ENCODE measurements at regions not wholly inside any gene's neighbourhood (a gene's known extent, or its start where the extent isn't known, plus 50 kb on each side); places are given as distances from the start of the nearest gene placed in this dataset.

DNA sequence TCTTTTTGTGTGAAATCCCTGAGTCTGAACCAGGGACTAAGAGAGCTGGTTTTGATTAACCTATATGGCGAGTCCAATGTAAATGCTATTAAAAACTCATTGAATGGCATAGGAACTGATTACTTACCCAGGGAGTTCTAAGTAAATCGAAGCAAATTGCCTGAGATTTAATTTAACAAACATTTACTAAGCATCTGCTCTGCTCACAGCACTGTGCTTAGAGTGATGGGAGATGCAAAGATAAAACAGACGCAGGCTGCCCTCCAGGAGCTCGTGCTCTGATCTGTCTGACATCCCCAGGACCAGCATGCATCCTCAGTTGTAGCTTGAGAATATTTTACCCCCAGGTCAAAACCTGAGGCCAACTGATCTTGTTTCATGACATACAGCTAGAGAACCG is 247.9 kb downstream of the NR2F2 start:
- Histone ChIP-seq H3K27me3 (no peaks in the 10 kb centered on the region), H3K4me3 (no peak overlapping the region), H3K36me3 (no peaks in the 10 kb centered on the region), H3K4me1 (no peaks in the 10 kb centered on the region), H3K9me3 (no peaks in the 10 kb centered on the region), H3K27ac (no peak overlapping the region)
- DNase-seq (ENCODE audit: low spot score in 2 of 2) = no peak
- intact Hi-C loops (cut with DNase I) = no loop called here
- TF ChIP-seq, protein P1, sequence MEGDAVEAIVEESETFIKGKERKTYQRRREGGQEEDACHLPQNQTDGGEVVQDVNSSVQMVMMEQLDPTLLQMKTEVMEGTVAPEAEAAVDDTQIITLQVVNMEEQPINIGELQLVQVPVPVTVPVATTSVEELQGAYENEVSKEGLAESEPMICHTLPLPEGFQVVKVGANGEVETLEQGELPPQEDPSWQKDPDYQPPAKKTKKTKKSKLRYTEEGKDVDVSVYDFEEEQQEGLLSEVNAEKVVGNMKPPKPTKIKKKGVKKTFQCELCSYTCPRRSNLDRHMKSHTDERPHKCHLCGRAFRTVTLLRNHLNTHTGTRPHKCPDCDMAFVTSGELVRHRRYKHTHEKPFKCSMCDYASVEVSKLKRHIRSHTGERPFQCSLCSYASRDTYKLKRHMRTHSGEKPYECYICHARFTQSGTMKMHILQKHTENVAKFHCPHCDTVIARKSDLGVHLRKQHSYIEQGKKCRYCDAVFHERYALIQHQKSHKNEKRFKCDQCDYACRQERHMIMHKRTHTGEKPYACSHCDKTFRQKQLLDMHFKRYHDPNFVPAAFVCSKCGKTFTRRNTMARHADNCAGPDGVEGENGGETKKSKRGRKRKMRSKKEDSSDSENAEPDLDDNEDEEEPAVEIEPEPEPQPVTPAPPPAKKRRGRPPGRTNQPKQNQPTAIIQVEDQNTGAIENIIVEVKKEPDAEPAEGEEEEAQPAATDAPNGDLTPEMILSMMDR (IDR thresholded peaks at IDR 0.05) = no peak

DNA sequence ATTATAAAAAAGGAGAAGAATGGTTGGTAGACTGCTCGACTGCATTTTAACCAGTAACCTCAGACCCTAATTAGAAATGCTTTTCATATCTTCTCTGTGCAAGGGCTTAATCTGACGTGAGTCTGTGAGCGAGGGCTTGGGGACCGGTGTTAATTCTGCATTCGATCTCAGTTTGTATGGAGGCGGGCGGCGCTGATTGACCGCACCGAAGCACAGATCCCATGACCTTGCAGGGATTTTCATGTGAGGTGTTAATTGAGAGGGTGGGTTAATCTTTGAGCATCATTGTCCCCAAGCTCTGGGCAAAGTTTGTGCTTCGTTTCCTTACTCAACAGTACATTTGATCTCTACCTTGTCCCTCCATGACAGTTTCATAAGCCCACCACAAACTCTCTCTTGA is 250.9 kb downstream of the NR2F2 start:
- H3K27me3 ChIP-seq = no peaks in the 10 kb centered on the region
- no peaks in the 10 kb centered on the region for H3K36me3 ChIP-seq
- DNase-seq (ENCODE audit: low spot score in 2 of 2) = no peak
- H3K27ac ChIP-seq = no peak overlapping the region
- H3K9me3 ChIP-seq = no peaks in the 10 kb centered on the region
- H3K4me1 ChIP-seq = no peaks in the 10 kb centered on the region
- TF ChIP-seq, protein P1 (IDR thresholded peaks at IDR 0.05) = no peak
- intact Hi-C loops (cut with DNase I) = loop anchor here (10.0 kb wide), 1 partner anchor 217 kb away; no protein-coding TSS in a partner anchor
- no peak overlapping the region for H3K4me3 ChIP-seq

DNA sequence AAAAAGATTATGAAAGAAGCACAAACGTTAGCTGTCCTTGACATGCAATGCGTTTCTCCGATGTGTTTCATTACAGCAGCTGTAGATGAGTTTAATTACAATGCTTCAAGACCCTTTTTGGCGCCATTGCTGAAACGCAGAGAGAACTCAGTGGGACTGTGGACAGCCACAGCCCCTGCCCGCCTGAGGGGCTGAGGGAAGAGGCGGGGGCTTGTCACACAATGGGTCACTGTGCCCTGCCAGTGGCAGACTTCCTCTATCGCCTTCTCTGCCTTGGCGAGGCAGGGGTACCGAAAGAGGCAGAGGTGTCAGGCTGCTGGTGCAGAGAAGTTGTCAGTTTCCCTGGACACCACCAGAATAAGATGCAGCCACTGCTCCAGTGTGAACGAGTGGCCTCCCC is 252.0 kb downstream of the NR2F2 start:
- no peak for DNase-seq (ENCODE audit: low spot score in 2 of 2)
- H3K9me3 ChIP-seq = no peaks in the 10 kb centered on the region
- intact Hi-C loops (cut with DNase I) = loop anchor here (10.0 kb wide), 1 partner anchor 218 kb away; no protein-coding TSS in a partner anchor
- no peaks in the 10 kb centered on the region for H3K36me3 ChIP-seq
- H3K4me3 ChIP-seq = no peak overlapping the region
- H3K27me3 ChIP-seq = no peaks in the 10 kb centered on the region
- no peaks in the 10 kb centered on the region for H3K4me1 ChIP-seq
- TF ChIP-seq, protein P1 (IDR thresholded peaks at IDR 0.05) = no peak
- no peak overlapping the region for H3K27ac ChIP-seq

- Histone ChIP-seq H3K9me3 (no peaks in the 10 kb centered on the region), H3K36me3 (no peaks in the 10 kb centered on the region), H3K4me1 (no peaks in the 10 kb centered on the region), H3K4me3 (no peak overlapping the region), H3K27ac (no peak overlapping the region), H3K27me3 (no peaks in the 10 kb centered on the region)
- DNase-seq (ENCODE audit: low spot score in 2 of 2) = no peak
- intact Hi-C loops (cut with DNase I) = loop anchor here (10.0 kb wide), 1 partner anchor 219 kb away; no protein-coding TSS in a partner anchor
- TF ChIP-seq, protein P1 (IDR thresholded peaks at IDR 0.05) = no peak
Measured at GRCh38 chr15:96583671-96584070, 253.2 kb downstream of the NR2F2 start.

DNA sequence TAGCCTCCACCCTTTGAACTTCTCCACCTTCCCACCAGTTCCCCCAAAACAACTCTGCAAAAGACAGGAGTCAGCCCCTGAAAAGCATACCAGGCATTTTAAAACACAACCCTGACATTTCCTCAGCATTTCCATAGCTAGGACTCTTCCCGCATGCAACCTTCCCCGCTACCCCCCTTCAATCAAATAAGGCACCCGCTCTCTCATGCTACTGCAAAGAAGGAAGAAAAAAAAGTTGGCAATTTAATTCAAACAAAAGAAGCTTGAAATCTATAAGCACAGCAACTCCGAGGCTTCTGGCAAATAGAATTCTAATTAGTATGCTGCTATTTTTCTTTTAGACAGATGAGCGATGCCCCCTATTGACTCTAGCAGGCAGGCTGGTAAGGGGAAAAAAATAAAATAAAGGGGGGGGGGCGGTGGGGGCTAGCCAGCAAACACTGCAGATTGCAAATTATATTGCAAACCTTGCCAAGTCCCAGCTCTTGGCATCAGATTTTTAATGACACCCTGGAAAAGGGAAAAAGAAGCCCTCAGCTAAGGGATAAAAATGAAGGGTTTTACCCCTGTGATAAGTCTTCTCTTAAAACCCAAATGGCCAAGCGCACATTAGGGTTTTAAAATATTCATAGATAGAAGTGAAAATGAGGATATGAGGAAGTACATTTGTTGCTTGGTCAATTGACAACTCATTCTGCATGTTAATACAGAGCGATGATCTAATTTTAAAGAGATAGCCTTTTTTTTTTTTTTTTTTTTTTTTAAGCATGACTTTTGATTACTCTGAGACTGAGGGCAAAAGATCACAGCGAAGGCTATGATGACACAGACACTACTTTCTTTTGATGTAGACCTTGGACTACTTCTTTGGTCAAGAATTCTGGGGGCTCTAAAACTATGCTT is 255.2 kb downstream of the NR2F2 start:
- Histone ChIP-seq H3K27me3 (no peaks in the 10 kb centered on the region), H3K27ac (no peak overlapping the region), H3K4me3 (no peak overlapping the region), H3K9me3 (no peaks in the 10 kb centered on the region), H3K36me3 (no peaks in the 10 kb centered on the region), H3K4me1 (no peaks in the 10 kb centered on the region)
- intact Hi-C loops (cut with DNase I) = loop anchor here (10.0 kb wide), 1 partner anchor 221 kb away; no protein-coding TSS in a partner anchor
- no peak for DNase-seq (ENCODE audit: low spot score in 2 of 2)
- TF ChIP-seq, protein P1 (IDR thresholded peaks at IDR 0.05) = peak in 1 of 3 experiments; percentile 22
